SU-DHL-6 (cell line): ENCODE measurements at regions not wholly inside any gene's neighbourhood (a gene's known extent, or its start where the extent isn't known, plus 50 kb on each side); places are given as distances from the start of the nearest gene placed in this dataset.

Experiments
- EZH2phosphoT487 ChIP-seq: fragments of 200-600 bp; sonication (generic), shearing (Covaris generic); conservative IDR thresholded peaks from 2 replicates; pipeline ENCODE4 v1.6.1; 2018; ENCODE audit warnings: mild to moderate bottlenecking, antibody characterized with exemption, low read length, moderate library complexity, mixed read lengths
- TF ChIP-seq, protein P1 (sequence below): fragments of 200-600 bp; sonication (generic); IDR thresholded peaks from one replicate; pipeline ENCODE4 v1.5.1; 2017; ENCODE audit warnings: antibody characterized with exemption, mild to moderate bottlenecking, low read length, moderate library complexity; ENCODE audit not compliant: insufficient read depth, poor library complexity, severe bottlenecking

GRCh38 chr1:245041058-245041698 lies 113.6 kb upstream of the KIF26B start:
- TF ChIP-seq, protein P1, sequence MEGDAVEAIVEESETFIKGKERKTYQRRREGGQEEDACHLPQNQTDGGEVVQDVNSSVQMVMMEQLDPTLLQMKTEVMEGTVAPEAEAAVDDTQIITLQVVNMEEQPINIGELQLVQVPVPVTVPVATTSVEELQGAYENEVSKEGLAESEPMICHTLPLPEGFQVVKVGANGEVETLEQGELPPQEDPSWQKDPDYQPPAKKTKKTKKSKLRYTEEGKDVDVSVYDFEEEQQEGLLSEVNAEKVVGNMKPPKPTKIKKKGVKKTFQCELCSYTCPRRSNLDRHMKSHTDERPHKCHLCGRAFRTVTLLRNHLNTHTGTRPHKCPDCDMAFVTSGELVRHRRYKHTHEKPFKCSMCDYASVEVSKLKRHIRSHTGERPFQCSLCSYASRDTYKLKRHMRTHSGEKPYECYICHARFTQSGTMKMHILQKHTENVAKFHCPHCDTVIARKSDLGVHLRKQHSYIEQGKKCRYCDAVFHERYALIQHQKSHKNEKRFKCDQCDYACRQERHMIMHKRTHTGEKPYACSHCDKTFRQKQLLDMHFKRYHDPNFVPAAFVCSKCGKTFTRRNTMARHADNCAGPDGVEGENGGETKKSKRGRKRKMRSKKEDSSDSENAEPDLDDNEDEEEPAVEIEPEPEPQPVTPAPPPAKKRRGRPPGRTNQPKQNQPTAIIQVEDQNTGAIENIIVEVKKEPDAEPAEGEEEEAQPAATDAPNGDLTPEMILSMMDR = no peak
- no peak for TF ChIP-seq EZH2phosphoT487
